HG03039 (cell line): ENCODE measurements at regions not wholly inside any gene's neighbourhood (a gene's known extent, or its start where the extent isn't known, plus 50 kb on each side); places are given as distances from the start of the nearest gene placed in this dataset.

Source experiments
- ATAC-seq: cut with Tn5 transposase; IDR thresholded peaks from one replicate; pipeline ENCODE4 v1.9.1; 2021; ENCODE audit warnings: mild to moderate bottlenecking, moderate library complexity; ENCODE audit not compliant: unreplicated experiment

DNA sequence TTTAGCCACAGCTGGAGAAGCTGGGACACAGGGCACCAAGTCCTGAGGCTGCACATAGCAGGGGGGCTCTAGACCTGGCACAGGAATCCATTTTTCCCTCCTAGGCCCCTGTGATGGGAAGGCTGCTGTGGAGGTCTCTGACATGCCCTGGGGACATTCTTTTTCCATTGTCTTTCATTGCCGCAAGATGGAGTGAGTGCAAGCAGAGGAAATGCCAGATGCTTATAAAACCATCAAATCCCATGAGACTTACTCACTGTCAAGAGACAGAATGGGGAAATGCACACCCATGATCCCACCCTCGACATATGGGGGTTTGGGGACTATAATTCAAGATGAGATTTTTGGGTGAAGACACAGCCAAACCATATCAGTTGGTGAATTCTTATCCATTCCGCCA lies 94.7 kb upstream of the FERD3L start:
- no peak for ATAC-seq

DNA sequence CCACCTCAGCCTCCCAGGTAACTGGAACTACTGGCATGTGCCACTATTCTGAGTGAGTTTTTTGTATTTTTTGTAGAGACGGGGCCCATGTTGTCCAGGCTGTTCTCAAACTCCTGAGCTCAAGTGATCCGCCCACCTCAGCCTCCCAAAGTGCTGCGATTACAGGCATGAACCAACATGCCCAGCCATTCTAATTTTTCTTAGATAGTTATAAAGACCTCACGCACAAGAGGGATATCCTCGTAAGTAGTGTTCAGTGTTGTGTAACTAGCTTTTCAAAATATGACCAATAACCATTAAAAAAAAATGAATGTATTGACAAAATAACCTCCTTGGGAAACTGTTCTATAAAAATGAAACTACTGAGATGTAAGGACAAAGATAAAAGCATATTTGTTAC lies 90.5 kb upstream of the FERD3L start:
- ATAC-seq: no peak

DNA sequence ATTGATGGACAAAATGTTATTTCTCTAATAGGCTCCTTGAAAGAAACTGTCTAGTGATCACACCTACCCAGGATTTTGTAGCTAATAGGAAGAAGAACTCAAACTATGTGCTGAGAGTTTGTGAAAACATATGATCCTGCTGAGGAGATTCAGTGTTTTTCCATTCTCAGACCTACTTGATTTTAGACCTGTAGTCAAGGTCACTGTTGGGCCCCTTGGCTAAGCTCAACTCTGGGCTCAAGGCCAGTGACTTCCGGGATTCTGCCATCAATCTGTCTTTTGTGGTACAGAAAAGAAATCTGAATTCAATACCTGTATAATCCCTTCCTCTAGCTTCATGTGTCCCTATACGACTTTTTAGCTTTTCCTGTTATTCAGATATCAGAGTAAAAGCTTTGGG lies 79.7 kb upstream of the FERD3L start:
- no peak for ATAC-seq

DNA sequence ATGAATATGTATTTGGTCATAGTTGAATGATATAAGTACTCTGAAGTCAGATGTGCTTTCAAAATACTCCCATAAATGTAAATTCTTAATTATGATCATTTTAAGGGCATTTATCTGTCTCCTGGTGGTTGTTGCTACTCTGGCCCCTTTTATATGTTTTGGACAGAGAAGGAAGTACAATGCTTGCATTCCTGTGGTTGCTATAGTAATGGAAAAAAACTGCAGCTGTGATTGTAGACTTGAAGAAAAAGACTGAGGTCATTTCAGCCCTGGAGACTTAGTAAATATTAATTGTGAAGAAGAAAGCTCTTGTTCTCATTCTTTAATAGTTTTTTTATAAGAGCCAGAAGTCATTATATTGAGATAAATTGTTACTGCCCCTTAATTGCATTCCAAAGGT lies 70.2 kb upstream of the FERD3L start:
- ATAC-seq: no peak

DNA sequence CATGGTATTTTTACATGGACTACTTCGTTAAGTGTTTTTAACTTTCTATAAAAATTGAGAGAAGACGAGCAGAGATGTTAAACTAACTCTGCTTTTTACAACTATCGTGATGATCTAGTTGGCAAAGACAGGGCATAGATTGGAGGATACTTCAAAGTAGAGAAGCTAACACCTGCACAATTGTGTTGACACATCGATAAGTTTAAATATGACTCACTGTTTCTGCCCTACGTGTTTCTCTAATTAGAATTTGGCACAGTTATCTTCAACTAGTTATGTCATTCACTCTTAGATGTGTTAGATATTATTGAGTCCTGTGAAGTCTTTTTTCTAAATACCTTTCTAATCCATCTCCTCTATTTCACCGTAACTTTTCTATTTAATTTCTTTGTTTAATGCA lies 68.5 kb upstream of the FERD3L start:
- ATAC-seq: no peak

DNA sequence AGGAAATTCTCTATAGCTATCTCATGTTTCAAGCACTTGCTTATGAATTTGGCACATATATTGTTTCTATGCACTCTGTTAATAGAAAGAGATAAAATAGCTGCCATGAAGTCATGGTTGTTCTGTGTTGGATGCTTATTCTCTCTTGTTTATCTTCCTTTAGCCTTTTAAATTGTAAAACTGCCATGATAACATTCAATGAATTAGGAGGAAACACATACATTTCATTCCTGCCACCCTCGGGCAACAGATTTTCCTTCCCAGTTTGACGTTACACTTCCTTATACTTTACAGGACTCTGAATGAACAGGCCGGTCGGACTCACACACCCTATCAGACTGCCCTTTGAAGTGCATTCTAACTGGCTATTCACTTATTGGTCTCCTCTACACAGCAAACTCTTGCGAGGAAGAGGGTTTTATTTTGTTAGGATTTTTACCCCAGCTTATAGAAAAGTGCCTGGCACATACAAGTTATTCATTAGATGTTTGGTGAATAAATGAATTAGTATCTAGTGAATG lies 65.7 kb upstream of the FERD3L start:
- ATAC-seq: no peak

DNA sequence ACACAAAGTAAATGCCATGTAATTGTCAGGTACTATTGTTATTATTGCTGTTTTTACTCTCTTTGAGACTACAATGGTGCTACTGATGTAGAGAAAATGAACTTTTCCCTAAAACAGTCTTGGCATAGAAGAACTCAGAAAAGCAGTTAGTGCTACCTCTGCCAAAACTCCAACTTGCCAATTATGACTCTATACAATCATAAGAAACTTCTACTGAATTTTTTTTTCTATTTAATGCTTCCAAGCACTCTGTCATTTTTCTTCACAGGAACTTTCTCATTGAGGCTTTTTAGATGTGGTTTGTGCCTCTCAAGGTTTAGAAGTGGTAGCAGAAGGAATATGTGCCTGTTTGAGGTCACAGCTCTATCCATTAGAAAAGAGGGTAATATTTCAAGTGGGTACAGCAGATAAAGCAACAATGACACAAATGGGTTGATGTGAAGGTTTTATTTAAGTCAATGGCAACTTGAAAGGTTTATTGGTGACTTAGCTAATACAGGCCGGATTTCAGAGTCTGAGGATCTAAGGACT lies 64.0 kb upstream of the FERD3L start:
- no peak for ATAC-seq

DNA sequence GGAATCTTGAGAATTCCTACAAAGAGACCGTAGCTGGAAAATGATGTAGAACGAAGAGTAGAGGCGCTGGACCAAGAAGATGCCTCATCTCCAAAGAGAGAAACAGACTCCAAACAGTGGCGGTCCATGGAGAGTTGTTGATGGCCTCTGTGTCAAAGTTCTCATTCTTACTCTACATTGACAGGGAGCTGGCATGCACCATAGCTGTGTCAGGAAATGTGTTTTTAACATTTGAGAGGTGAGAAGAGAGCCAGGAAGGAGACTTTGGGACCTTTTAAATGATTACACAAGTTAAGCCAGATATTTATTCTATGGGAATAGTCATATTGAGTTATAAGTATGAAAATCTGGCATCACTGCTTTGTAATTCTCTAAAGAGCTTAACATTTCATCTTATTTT lies 61.5 kb upstream of the FERD3L start:
- ATAC-seq: no peak

DNA sequence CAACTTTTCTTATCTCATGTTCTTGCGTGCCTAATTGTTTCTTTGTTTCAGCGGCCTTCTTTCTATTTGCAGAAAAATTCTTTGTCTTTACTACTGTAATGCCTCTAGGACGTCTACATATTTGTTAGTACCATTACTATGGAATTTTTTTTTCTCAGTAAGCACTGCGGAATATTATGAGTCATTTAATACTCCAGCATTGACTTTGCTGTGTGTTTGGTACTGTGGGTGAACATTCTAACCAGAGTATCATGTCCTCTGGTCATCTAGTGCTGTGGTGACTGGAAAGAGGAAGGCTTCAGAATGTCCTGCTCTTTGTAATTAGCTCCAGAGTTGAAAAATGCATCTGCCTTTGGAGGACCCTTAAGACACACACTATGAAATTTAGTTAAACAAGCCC lies 58.5 kb upstream of the FERD3L start:
- ATAC-seq: no peak

DNA sequence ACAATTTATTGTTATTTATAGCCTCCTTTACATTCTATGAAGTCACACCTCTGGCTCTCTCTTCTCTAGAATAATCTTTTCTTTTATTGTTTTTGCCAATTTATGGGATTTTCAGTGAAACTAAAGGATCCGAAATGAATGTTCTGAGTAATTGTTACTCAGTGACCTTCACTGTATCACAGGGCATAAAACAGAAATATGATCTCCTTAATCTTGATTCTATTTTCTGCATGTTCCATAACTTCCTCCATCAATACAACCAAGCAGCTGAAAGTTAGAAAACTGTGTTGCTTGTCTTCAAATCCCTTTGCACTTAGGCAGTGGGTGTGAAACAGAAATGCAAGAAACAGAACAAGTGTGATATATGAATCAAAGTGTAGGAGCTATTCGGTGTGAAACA lies 57.4 kb upstream of the FERD3L start:
- ATAC-seq: no peak
